Stimulated activated memory B cell treated with anti-CD40 and anti-IgM and Interleukin-4, amounts not matched to agents 10 μg/mL and 1 μg/mL and 100 μg/mL, for 72 hours (primary cell): ENCODE measurements at regions not wholly inside any gene's neighbourhood (a gene's known extent, or its start where the extent isn't known, plus 50 kb on each side); places are given as distances from the start of the nearest gene placed in this dataset.
"Not testable (repeated sequence)": the region's sequence is repeated elsewhere in the genome, so short reads cannot be mapped to it uniquely, and the experiment has no call there.

Experiments
- ATAC-seq: fragments of 150-1000 bp; cut with Tn5 transposase; 2 replicates; pipeline ENCODE4 v1.10.0; 2021
- H3K27ac Mint-ChIP-seq: one replicate; pipeline ENCODE4 v1.8.0; 2022; ENCODE audit warnings: mild to moderate bottlenecking, mixed read lengths
- H3K27me3 Mint-ChIP-seq: one replicate; pipeline ENCODE4 v1.8.0; 2022; ENCODE audit warnings: mixed read lengths
- H3K36me3 Mint-ChIP-seq: one replicate; pipeline ENCODE4 v1.8.0; 2022; ENCODE audit warnings: mixed read lengths
- H3K4me1 Mint-ChIP-seq: one replicate; pipeline ENCODE4 v1.8.0; 2022; ENCODE audit warnings: mixed read lengths
- H3K4me3 Mint-ChIP-seq: one replicate; pipeline ENCODE4 v1.8.0; 2022; ENCODE audit warnings: mild to moderate bottlenecking, moderate library complexity, mixed read lengths
- H3K9me3 Mint-ChIP-seq: one replicate; pipeline ENCODE4 v1.8.0; 2022; ENCODE audit warnings: mixed read lengths

DNA sequence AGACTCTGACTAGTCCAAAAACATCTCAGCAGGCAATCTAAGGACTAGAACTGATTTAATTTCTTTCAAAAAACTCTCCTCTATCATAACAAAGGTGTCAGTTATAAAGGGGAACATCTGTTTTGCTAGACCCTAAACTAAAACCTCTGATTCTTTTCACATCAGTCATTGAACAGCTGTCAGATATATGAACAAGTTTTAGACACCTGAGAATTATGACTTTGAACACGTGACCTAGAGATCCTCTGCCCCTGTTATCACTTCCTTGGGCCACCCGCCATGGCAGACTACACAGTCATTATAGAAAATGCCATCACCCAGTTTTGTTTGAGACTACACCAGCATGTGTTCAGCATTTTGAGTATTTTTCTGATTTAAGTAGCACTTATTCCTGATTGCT lies 282.3 kb upstream of the TBL1XR1 start:
- ATAC-seq = no peak
- Mint-ChIP-seq H3K36me3 (no peaks in the 10 kb centered on the region), H3K27me3 (no peaks in the 10 kb centered on the region), H3K27ac (no peak overlapping the region), H3K9me3 (no peaks in the 10 kb centered on the region), H3K4me3 (no peak overlapping the region), H3K4me1 (no peaks in the 10 kb centered on the region)

DNA sequence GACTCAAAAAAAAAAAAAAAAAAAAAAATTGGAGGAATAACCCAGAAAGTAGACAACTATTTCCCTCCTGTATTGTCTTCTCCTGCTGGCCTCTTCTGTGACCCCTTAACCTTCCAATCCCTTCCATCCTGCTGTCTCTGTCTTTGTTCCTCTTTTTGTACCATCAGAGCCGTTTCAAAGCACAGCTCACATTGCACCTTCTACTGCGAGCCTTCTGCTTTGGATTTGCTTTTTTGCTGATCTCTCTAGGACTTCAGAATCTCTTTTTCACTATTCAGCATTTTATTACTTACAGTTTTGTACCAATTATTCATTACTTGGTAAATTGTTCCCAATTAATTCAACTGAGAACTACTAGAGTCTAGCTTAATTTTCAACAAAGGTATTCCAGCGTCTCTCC lies 284.0 kb upstream of the TBL1XR1 start:
- ATAC-seq = peak; percentile 71
- no peak overlapping the region for H3K27ac Mint-ChIP-seq
- H3K9me3 Mint-ChIP-seq = peaks cover 3% of the 10 kb centered on the region
- H3K4me3 Mint-ChIP-seq = no peak overlapping the region
- no peaks in the 10 kb centered on the region for H3K27me3 Mint-ChIP-seq
- H3K36me3 Mint-ChIP-seq = no peaks in the 10 kb centered on the region
- H3K4me1 Mint-ChIP-seq = no peaks in the 10 kb centered on the region

DNA sequence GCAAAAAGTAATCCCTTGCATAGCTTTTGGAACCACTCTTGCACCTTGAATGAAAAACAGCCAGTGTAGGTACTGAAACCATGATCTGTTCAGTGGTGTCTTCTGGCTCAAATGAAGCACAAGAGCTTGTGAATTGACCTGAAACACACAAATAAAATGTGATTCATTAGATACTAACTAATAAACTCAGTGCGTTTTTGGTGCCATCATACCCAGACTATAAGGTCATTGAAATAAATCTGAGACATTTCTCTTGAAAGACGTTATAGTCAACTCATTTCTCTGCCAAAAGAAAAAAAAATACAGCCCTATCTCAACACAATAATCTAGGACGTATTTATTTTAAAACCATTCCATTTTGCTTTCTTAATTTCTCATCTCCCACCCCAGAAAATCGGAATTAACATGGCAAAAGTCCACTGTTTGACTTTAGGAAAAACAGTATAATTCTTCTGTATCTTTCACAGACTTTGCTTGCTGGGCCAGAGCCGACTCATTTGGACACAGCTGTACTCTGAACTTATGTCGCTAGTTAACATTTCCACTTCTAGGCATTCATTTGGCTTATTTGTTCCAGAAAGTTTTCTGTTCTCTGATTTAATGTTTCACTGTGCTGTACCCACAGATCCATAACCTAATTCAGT lies 284.9 kb upstream of the TBL1XR1 start:
- no peak overlapping the region for H3K27ac Mint-ChIP-seq

DNA sequence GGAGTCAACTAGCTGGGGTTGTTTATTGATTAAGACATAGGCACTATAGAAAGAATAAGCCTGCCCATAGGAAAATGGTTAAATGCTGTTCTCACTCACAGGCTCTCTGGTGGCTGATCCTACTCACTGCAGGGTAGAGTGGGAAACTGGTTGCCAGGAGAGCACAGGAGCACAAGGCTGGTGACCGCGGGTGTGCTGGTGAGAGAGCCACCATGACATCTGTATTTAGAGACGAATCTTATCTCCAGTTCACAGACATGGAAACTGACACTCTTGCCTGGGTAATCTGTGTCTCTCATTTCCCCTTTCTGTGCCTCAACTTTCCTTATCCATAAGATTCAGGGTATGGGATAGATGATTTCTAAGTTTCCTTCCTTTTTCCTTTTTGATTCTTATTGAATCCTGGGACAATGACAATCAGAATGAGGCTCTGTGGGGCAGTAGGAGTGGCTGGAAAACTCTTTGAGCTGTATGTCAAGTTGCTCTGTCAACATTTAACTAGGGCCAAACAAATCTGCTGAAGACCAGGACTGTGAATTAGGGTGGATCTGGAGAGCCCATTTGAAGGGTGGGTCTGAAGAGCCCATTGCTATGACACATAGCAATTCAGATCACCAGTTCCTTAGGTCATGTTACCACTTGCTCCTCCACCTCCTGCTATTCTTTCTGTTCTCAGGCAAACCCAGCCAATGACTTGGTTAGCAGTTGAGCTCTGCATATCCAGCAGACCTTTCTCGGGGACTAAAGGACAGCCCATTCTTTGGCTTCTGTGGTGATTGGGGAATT lies 286.1 kb upstream of the TBL1XR1 start:
- ATAC-seq = no peak
- Mint-ChIP-seq H3K27ac (no peak overlapping the region), H3K36me3 (no peaks in the 10 kb centered on the region), H3K27me3 (no peaks in the 10 kb centered on the region), H3K4me3 (no peak overlapping the region), H3K9me3 (peaks cover 3% of the 10 kb centered on the region), H3K4me1 (no peaks in the 10 kb centered on the region)

More for the DNA sequence above, 284.9 kb upstream of the TBL1XR1 start:
- Mint-ChIP-seq H3K9me3 (peaks cover 3% of the 10 kb centered on the region), H3K36me3 (no peaks in the 10 kb centered on the region), H3K4me3 (no peak overlapping the region), H3K4me1 (no peaks in the 10 kb centered on the region), H3K27me3 (no peaks in the 10 kb centered on the region)
- ATAC-seq = no peak

DNA sequence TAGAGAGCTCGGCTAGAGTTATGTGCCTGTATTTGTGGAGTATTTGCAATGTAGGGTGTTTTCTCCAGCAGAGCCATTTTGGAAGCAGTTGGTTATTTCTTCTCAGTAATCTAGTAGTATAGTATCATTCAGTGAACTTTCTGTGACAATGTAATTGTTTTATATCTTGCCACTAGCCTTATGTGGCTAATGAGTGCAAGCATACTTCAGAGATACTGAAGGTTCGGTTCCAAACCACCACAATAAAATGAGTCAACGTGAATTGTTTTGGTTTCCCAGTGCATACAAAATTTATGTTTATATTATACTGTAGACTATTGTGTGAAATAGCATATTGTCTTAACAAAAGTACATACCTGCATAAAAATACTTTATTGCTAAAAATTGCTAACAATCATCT lies 286.9 kb upstream of the TBL1XR1 start:
- no peak for ATAC-seq
- Mint-ChIP-seq H3K9me3 (peaks cover 3% of the 10 kb centered on the region), H3K27me3 (no peaks in the 10 kb centered on the region), H3K4me3 (no peak overlapping the region), H3K27ac (no peak overlapping the region), H3K4me1 (no peaks in the 10 kb centered on the region), H3K36me3 (no peaks in the 10 kb centered on the region)

DNA sequence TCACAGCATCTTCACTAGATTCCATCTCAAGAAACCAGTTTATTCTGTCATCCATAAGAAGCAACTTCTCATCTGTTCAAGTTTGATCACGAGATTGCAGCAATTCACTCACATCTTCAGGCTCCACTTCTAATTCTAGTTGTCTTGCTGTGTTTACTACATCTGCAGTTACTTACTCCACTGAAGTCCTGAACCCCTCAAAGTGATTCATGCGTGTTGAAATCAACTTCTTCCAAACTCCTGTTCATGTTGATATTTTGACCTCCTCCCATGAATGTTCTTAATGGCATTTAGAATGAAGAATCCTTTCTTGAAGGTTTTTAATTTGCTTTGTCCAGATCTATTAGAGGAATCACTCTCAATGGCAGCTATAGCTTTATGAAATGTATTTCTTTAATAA lies 287.6 kb upstream of the TBL1XR1 start:
- H3K4me3 Mint-ChIP-seq = no peak overlapping the region
- peaks cover 3% of the 10 kb centered on the region for H3K9me3 Mint-ChIP-seq
- ATAC-seq = no peak
- no peaks in the 10 kb centered on the region for H3K36me3 Mint-ChIP-seq
- no peaks in the 10 kb centered on the region for H3K27me3 Mint-ChIP-seq
- H3K27ac Mint-ChIP-seq = no peak overlapping the region
- no peaks in the 10 kb centered on the region for H3K4me1 Mint-ChIP-seq

DNA sequence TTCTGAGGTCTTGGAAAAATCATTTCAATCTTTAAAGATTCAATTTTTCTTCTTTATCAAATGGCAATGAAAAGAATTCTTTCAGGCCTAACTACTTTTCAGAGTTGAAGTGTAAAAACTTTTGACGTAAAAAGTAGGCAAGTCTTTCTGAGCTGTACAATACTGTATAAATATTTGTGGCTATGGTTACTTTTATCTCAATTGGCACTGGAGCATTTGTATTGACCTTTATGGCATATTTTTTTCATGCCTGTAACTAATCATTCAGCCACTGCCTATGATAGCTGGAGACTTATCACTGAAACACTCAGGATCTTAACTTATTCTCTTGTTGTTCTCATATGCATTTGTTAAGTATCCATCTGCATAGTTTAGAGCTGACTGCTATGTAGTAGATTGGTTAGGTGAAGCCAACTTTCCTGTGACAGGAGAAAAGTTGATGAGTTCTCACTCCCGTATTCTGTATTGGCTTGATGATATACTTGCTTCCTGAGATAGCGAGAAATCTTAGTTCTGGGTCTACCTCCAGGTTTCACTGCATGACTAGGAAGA lies 290.4 kb upstream of the TBL1XR1 start:
- Mint-ChIP-seq H3K4me3 (no peak overlapping the region), H3K9me3 (peaks cover 3% of the 10 kb centered on the region), H3K4me1 (peaks cover 5% of the 10 kb centered on the region), H3K27me3 (no peaks in the 10 kb centered on the region), H3K27ac (no peak overlapping the region), H3K36me3 (no peaks in the 10 kb centered on the region)
- ATAC-seq = no peak

DNA sequence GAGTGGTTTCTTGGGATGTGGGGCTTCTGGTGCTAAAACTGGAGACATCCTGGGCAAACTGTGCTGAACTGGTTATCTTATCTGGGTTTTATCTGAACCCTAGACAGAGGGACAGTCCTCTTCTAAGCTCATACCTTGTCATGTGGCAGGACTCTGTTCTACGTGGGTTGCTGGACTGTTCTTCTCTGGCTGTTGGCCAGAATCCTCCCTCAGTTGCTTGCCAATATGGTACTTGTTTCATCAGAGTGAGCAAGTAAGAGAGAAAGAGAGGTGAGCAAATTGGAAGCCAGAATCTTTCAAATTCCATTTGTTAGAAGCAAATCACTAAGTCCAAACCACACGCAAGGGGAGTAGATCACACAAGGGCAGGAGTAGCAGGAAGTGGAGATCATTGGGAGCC lies 291.5 kb upstream of the TBL1XR1 start:
- ATAC-seq = no peak
- H3K27me3 Mint-ChIP-seq = no peaks in the 10 kb centered on the region
- H3K9me3 Mint-ChIP-seq = peaks cover 3% of the 10 kb centered on the region
- H3K36me3 Mint-ChIP-seq = no peaks in the 10 kb centered on the region
- no peak overlapping the region for H3K4me3 Mint-ChIP-seq
- H3K4me1 Mint-ChIP-seq = peaks cover 5% of the 10 kb centered on the region
- no peak overlapping the region for H3K27ac Mint-ChIP-seq

DNA sequence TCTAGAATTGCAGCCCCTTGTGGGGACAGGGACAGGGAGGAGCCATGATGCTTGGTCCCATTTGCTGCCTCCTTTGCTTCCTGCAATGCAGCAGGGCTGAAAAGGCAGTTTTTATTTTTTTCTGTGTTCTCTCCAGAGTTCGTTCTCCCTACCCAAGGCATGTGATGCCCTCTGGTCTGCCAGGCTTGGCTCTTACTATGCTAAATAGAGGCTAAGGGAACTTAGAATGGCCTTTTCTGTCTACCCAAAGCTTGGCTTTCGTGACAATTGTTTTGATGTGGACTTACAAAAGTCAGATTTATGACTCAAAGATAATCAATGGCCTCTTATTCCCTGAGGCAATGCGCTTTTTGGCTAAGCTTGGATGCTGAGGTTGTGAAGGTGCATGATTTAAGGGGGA lies 293.3 kb upstream of the TBL1XR1 start:
- H3K27me3 Mint-ChIP-seq = no peaks in the 10 kb centered on the region
- H3K4me3 Mint-ChIP-seq = no peak overlapping the region
- H3K9me3 Mint-ChIP-seq = no peaks in the 10 kb centered on the region
- H3K27ac Mint-ChIP-seq = no peak overlapping the region
- no peak for ATAC-seq
- H3K4me1 Mint-ChIP-seq = peaks cover 5% of the 10 kb centered on the region
- H3K36me3 Mint-ChIP-seq = no peaks in the 10 kb centered on the region

DNA sequence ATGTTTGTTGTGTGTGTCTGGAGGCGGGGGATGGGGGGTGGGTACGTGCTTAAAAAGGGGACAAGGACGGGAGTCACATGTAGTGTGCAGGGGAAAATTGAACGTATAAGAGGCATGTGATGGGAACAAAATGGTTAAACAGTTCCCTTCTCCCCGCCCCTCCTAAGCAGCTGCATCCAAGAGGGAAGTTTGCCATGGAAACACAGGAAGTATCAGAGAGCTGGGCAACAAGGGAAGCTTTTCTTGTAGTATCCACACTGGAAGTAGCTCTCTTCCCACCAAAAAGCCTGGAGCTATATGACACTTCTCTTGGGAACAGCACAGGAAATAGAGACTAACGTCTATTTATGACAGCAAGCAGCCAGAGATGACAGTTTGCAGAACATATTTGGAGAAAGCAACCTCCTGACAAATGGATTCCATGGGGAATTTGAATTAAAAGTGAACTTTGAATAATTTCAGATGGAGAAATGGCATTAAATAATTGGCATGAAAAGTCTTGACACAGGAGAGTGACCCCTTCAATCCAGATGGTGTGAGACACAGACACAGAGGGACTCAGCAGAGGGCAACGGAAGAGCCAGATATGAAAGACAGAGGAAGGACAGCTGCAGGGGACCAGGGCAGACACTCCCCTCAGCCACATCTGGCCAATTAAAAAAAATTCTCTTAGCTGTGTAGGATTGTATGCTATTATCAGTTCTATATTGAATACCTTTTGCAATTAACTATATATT lies 294.2 kb upstream of the TBL1XR1 start:
- no peaks in the 10 kb centered on the region for H3K9me3 Mint-ChIP-seq
- peaks cover 7% of the 10 kb centered on the region for H3K4me1 Mint-ChIP-seq
- H3K27ac Mint-ChIP-seq = no peak overlapping the region
- no peaks in the 10 kb centered on the region for H3K36me3 Mint-ChIP-seq
- no peak overlapping the region for H3K4me3 Mint-ChIP-seq
- no peaks in the 10 kb centered on the region for H3K27me3 Mint-ChIP-seq
- no peak for ATAC-seq

DNA sequence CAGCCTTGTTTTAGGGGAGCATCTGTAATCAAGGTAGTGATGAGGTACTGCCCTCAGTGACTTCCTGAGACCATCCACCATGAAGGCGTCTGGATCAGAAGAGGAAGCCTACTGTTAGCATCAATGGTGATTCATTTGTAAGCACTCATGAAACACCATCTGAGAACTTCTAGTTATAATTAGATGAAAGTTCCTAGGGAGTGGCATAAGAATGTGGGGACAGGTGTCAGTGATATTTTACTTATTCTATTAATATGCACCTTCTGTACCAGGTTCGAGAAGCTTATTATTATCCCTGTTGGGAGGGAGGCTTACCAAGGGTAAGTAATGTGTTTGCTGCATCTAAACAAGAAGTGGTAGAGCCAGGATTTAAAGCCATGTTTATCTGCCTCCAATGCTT lies 295.8 kb upstream of the TBL1XR1 start:
- H3K27ac Mint-ChIP-seq = no peak overlapping the region
- H3K27me3 Mint-ChIP-seq = no peaks in the 10 kb centered on the region
- H3K36me3 Mint-ChIP-seq = no peaks in the 10 kb centered on the region
- H3K9me3 Mint-ChIP-seq = no peaks in the 10 kb centered on the region
- peaks cover 16% of the 10 kb centered on the region for H3K4me1 Mint-ChIP-seq
- no peak overlapping the region for H3K4me3 Mint-ChIP-seq
- no peak for ATAC-seq

DNA sequence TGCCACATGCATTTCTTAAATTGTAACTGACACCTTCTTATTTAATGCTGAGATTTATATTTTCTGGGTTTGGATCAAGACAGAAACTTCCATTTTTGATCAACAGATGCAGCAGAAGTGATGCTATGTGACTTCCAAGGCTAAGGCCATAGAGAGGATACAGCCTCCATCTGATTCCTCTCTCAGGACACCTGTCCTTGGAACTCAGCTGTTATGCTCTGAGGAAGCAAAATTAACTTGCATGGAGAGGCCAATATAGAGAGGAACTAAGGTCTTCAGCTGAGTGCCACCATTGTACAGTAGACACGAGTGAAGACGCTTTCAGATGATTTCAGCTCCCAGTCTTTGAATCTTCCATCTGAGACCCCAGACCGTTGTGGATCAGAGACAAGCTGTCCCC lies 296.9 kb upstream of the TBL1XR1 start:
- ATAC-seq = no peak
- Mint-ChIP-seq H3K4me1 (peaks cover 16% of the 10 kb centered on the region), H3K36me3 (no peaks in the 10 kb centered on the region), H3K9me3 (peaks cover 2% of the 10 kb centered on the region), H3K4me3 (no peak overlapping the region), H3K27ac (no peak overlapping the region), H3K27me3 (no peaks in the 10 kb centered on the region)

DNA sequence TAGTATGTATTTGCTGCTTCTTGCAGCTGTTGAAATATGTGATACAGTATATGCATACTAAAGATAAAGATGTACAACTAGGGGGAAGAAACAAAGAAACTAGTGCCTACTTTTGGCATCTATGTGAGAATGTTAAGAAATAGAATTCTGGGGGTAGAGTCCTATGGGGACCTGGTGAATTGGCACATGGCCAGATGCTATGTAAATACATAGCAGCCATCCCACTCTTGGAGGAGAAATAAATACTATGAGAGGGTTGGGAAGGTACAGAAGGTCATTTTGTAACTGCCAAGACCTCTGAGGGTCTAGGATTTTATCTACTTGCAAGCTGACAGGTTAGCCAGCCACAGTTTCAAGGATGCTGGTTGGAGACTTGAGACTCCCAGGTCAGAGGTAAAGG lies 298.3 kb upstream of the TBL1XR1 start:
- H3K4me3 Mint-ChIP-seq = no peak overlapping the region
- ATAC-seq = no peak
- H3K9me3 Mint-ChIP-seq = peaks cover 5% of the 10 kb centered on the region

DNA sequence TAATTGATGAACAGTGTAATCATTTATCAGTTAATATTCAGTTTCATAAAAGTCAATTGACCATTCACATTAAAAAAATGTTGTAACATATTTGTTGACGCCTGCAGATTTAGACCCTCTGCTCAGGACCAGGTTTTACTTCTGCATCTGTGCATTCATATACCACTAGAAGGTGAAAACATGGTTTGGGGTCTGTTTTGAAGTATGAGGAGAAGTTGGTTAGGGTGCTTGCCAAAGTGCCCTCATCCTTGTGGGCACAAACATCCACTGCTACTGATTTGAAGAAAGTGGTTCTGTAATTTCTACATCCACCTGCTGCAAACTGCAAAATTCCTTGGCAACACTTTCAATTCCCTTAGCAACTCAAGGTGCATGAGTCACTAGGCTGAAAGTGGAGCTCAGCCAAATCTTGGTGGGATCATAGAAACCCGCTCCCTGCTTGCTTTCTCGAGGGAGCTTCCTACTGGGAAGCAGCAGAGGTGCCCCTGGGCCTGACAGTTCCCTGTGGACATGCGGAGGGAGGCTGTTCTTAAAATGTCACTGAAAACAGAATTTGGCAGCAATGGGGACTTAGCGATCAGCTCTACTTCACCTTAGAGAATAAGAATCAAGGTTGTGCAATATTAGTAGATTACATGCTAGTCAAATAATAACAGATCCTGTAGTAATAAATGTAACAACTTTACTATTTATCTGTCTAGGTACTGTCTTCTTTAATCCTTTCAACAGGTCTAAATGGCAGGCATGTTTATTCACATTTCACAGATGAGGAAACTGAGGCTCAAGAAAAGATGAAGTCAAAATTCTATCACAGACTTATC lies 301.0 kb upstream of the TBL1XR1 start:
- H3K4me1 Mint-ChIP-seq = peaks cover 12% of the 10 kb centered on the region
- ATAC-seq = no peak
- H3K4me3 Mint-ChIP-seq = no peak overlapping the region
- no peaks in the 10 kb centered on the region for H3K36me3 Mint-ChIP-seq
- no peak overlapping the region for H3K27ac Mint-ChIP-seq
- H3K27me3 Mint-ChIP-seq = no peaks in the 10 kb centered on the region
- H3K9me3 Mint-ChIP-seq = peaks cover 5% of the 10 kb centered on the region

More for the DNA sequence above, 298.3 kb upstream of the TBL1XR1 start:
- no peak overlapping the region for H3K27ac Mint-ChIP-seq
- H3K27me3 Mint-ChIP-seq = no peaks in the 10 kb centered on the region
- H3K4me1 Mint-ChIP-seq = peaks cover 16% of the 10 kb centered on the region
- H3K36me3 Mint-ChIP-seq = no peaks in the 10 kb centered on the region

DNA sequence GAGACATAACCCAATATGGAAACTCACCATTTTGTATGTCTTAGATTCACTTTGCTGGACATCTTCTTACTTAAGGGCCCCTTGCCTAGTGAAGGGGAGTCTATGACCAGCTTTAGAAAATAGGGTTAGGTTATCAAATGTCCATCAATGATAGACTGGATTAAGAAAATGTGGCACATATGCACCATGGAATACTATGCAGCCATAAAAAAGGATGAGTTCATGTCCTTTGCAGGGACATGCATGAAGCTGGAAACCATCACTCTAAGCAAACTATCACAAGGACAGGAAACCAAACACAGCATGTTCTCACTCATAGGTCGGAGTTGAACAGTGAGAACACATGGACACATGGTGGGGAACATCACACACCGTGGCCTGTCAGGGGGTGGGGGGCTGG lies 301.8 kb upstream of the TBL1XR1 start:
- H3K9me3 Mint-ChIP-seq, H3K4me3 Mint-ChIP-seq, H3K27ac Mint-ChIP-seq, H3K36me3 Mint-ChIP-seq, H3K27me3 Mint-ChIP-seq, ATAC-seq: not testable (repeated sequence)
- H3K4me1 Mint-ChIP-seq = peaks cover 12% of the 10 kb centered on the region
